Endothelial cell of umbilical vein (primary cell): ENCODE measurements at regions not wholly inside any gene's neighbourhood (a gene's known extent, or its start where the extent isn't known, plus 50 kb on each side); places are given as distances from the start of the nearest gene placed in this dataset.

Source experiments
- BruUV-seq: library from RNA; stranded (reverse); fragments of 400-500 nt; replicated peaks from 2 replicates; lab custom pipeline; 2021; lab: Mats Ljungman, UMichigan
- CTCF ChIA-PET: fragments of 300-600, 350-600 bp; sonication (Branson Sonifier 250); formaldehyde crosslinking; loops from one replicate; lab custom pipeline; 2021; ENCODE audit warnings: antibody characterized with exemption, inconsistent platforms; lab: Charles Lee
- POLR2A ChIA-PET: fragments of 300-600, 350-600 bp; sonication (Branson Sonifier 250); formaldehyde crosslinking; loops from one replicate; lab custom pipeline; 2021; ENCODE audit warnings: antibody characterized with exemption, inconsistent platforms; lab: Charles Lee
- DNase-seq: peaks from one replicate; pipeline ENCODE4 v3.0.0-alpha.2; 2011; ENCODE audit warnings: low read depth, low spot score
- FAIRE-seq: peaks from 2 replicates; lab custom pipeline; 2011; peaks lifted over from hg19 to GRCh38; lab: Jason Lieb, UNC
- H2AFZ ChIP-seq: 2 replicates; pipeline ENCODE4 v1.6.0; 2012; ENCODE audit warnings: low read depth, low read length, control low read depth, inconsistent platforms
- H3K27ac ChIP-seq: 2 replicates; pipeline ENCODE4 v1.5.1; 2011; ENCODE audit warnings: low read depth, mild to moderate bottlenecking, control low read depth, low read length, moderate library complexity; ENCODE audit not compliant: insufficient read depth
- H3K27me3 ChIP-seq, 2 experiments: 2 replicates each; pipeline versions ENCODE4 v1.6.0 to v1.6.1; 2011; ENCODE audit warnings: low read length in 2 of 2, mixed read lengths in 1 of 2; ENCODE audit not compliant: control insufficient read depth in 2 of 2, insufficient read depth in 2 of 2
- H3K36me3 ChIP-seq, 2 experiments: 2 replicates in 1 of 2; 3 replicates in 1 of 2; pipeline ENCODE4 v1.5.1; 2011; ENCODE audit warnings: low read length in 2 of 2, mild to moderate bottlenecking in 1 of 2, moderate library complexity in 1 of 2; ENCODE audit not compliant: control insufficient read depth in 2 of 2, insufficient read depth in 2 of 2; ENCODE audit errors: extremely low read depth in 1 of 2
- H3K4me1 ChIP-seq: 3 replicates; pipeline ENCODE4 v1.5.1; 2011; ENCODE audit warnings: mild to moderate bottlenecking, low read length; ENCODE audit not compliant: control insufficient read depth, insufficient read depth; ENCODE audit errors: extremely low read depth
- H3K4me2 ChIP-seq: 2 replicates; pipeline ENCODE4 v1.6.1; 2011; ENCODE audit warnings: low read length, control low read depth, mixed read lengths; ENCODE audit not compliant: insufficient read depth
- H3K4me3 ChIP-seq, 3 experiments: fragments of 200-600 bp in 1 of 3; sonication (generic), shearing (Covaris generic) in 1 of 3; replicated peaks in 1 of 3; 2 replicates each; pipeline ENCODE4 v1.5.1; 2011 to 2016; ENCODE audit warnings: control low read depth in 3 of 3, low read length in 3 of 3, mild to moderate bottlenecking in 2 of 3, inconsistent platforms in 1 of 3, low read depth in 1 of 3, moderate library complexity in 1 of 3; ENCODE audit not compliant: insufficient read depth in 1 of 3
- H3K79me2 ChIP-seq: 2 replicates; pipeline ENCODE4 v1.6.0; 2012; ENCODE audit warnings: low read length, inconsistent platforms; ENCODE audit not compliant: control insufficient read depth, insufficient read depth
- H3K9ac ChIP-seq: replicated peaks from 2 replicates; pipeline ENCODE3; 2011; ENCODE audit warnings: low read length, control low read depth; ENCODE audit not compliant: insufficient read depth; ENCODE audit errors: extremely low read depth
- H3K9me1 ChIP-seq: replicated peaks from 3 replicates; pipeline ENCODE4 v1.6.0; 2011; ENCODE audit warnings: mild to moderate bottlenecking, low read length; ENCODE audit not compliant: control insufficient read depth, insufficient read depth; ENCODE audit errors: extremely low read depth
- H3K9me3 ChIP-seq: replicated peaks from 2 replicates; pipeline ENCODE4 v1.5.1; 2012; ENCODE audit warnings: low read length, inconsistent platforms; ENCODE audit not compliant: control insufficient read depth, insufficient read depth
- H4K20me1 ChIP-seq: replicated peaks from 2 replicates; pipeline ENCODE3; 2011; ENCODE audit warnings: mild to moderate bottlenecking, low read length; ENCODE audit not compliant: control insufficient read depth, insufficient read depth; ENCODE audit errors: extremely low read depth
- CTCF ChIP-seq, 2 donors: IDR thresholded peaks; 1 replicate in 1 of 2; 2 replicates in 1 of 2; pipeline ENCODE4 v1.5.1; 2011; ENCODE audit warnings: low read length in 2 of 2, mild to moderate bottlenecking in 2 of 2, moderate library complexity in 2 of 2, control low read depth in 1 of 2, inconsistent platforms in 1 of 2, low read depth in 1 of 2; ENCODE audit not compliant: insufficient read depth in 1 of 2; ENCODE audit errors: extremely low read depth in 1 of 2
- FOS ChIP-seq: IDR thresholded peaks from 2 replicates; pipeline ENCODE4 v1.6.1; 2011; ENCODE audit warnings: mild to moderate bottlenecking, low read length, moderate library complexity, borderline replicate concordance; ENCODE audit not compliant: insufficient read depth
- GATA2 ChIP-seq: IDR thresholded peaks from 2 replicates; pipeline ENCODE4 v1.7.0; 2011; ENCODE audit warnings: low read depth, mild to moderate bottlenecking, moderate library complexity, mixed read lengths, low read length; ENCODE audit not compliant: insufficient read length, insufficient read depth
- dilution Hi-C: fragments of 300-500 bp; cut with MboI; formaldehyde crosslinking; loops from one replicate; pipeline ENCODE4 v1.15.0; 2019; ENCODE audit warnings: low sequenced_read_pairs; ENCODE audit not compliant: extremely low pct_ligation_motif_present
- intact Hi-C: fragments of 100-400 bp; cut with micrococcal nuclease; formaldehyde crosslinking; loops from one replicate; pipeline ENCODE4 v1.10.0; 2022

- DNase-seq (peak; percentile 32), FAIRE-seq (peak; percentile 26)
- no TSS peak for BruUV-seq
- no peak overlapping the region for H3K4me3 ChIP-seq
- no peak overlapping the region for H3K4me2 ChIP-seq
- intact Hi-C loops (loop anchor here (2.0 kb wide), 1 partner anchor 30 kb away; no protein-coding TSS in a partner anchor), dilution Hi-C loops (no loop called here)
- H4K20me1 ChIP-seq, result no peaks in the 10 kb centered on the region
- no peaks in the 10 kb centered on the region for H3K79me2 ChIP-seq
- no peaks in the 10 kb centered on the region for H3K36me3 ChIP-seq
- H3K9me1 ChIP-seq, result no peaks in the 10 kb centered on the region
- peak; percentile 47 for TF ChIP-seq FOS
- TF ChIP-seq GATA2, result peak; percentile 47
- no peak for TF ChIP-seq CTCF (IDR thresholded peaks at IDR 0.05; ENCODE audit: extremely low read depth in 1 of 2, insufficient read depth in 1 of 2, low read depth in 1 of 2, low read length in 2 of 2)
- H3K4me1 ChIP-seq, result peaks cover 3% of the 10 kb centered on the region
- no peak overlapping the region for H3K27ac ChIP-seq
- ChIA-PET POLR2A (no interaction called here), CTCF (interaction anchor here (0.9 to 3.4 kb wide), 7 partner anchors 14 to 251 kb away, joined by 3 to 75 read pairs (median 5); no protein-coding TSS in a partner anchor)
- no peak overlapping the region for H2AFZ ChIP-seq
- peaks cover 3 to 9% of the 10 kb centered on the region in 2 experiments for H3K27me3 ChIP-seq
- H3K9ac ChIP-seq, result no peak overlapping the region
- H3K9me3 ChIP-seq, result no peaks in the 10 kb centered on the region
Measured at GRCh38 chr14:22164616-22165015, 424.4 kb downstream of the DAD1 start.

- dilution Hi-C loops, result no loop called here
- FAIRE-seq (peak; percentile 79), DNase-seq (peak; percentile 23)
- no peak overlapping the region for H3K4me3 ChIP-seq
- intact Hi-C loops, result loop anchor here (1.0 to 2.0 kb wide), 2 partner anchors 156 to 212 kb away; no protein-coding TSS in a partner anchor
- no peaks in the 10 kb centered on the region for H3K9me1 ChIP-seq
- H3K4me1 ChIP-seq, result peaks cover 3% of the 10 kb centered on the region
- H3K36me3 ChIP-seq, result no peaks in the 10 kb centered on the region
- no peak overlapping the region for H3K4me2 ChIP-seq
- CTCF ChIA-PET, result interaction anchor here (0.6 to 3.1 kb wide), 20 partner anchors 8 to 296 kb away, joined by 3 to 75 read pairs (median 4); no protein-coding TSS in a partner anchor
- BruUV-seq, result no TSS peak
- H2AFZ ChIP-seq, result no peak overlapping the region
- H4K20me1 ChIP-seq, result no peaks in the 10 kb centered on the region
- H3K9ac ChIP-seq, result no peak overlapping the region
- H3K9me3 ChIP-seq, result no peaks in the 10 kb centered on the region
- peaks cover 10 to 11% of the 10 kb centered on the region in 2 experiments for H3K27me3 ChIP-seq
- H3K79me2 ChIP-seq, result no peaks in the 10 kb centered on the region
- POLR2A ChIA-PET, result no interaction called here
- no peak overlapping the region for H3K27ac ChIP-seq
- no peak for TF ChIP-seq GATA2
- TF ChIP-seq CTCF (IDR thresholded peaks at IDR 0.05; ENCODE audit: extremely low read depth in 1 of 2, insufficient read depth in 1 of 2, low read depth in 1 of 2, low read length in 2 of 2), result peak; percentile 7 to 18
Measured at GRCh38 chr14:22163051-22163450, 426.0 kb downstream of the DAD1 start.
